Ovary (tissue), 3 donors: ENCODE measurements at regions not wholly inside any gene's neighbourhood (a gene's known extent, or its start where the extent isn't known, plus 50 kb on each side); places are given as distances from the start of the nearest gene placed in this dataset.

Experiments
- EP300 ChIP-seq: sonication (generic); formaldehyde crosslinking; IDR thresholded peaks from one replicate; pipeline ENCODE4 v1.6.1; 2017; ENCODE audit warnings: antibody characterized with exemption
- POLR2A ChIP-seq: fragments of 450-650 bp; IDR thresholded peaks from one replicate; pipeline ENCODE4 v1.6.1; 2017; ENCODE audit warnings: antibody characterized with exemption, mild to moderate bottlenecking, moderate library complexity
- TF ChIP-seq, protein P1 (sequence below), 3 donors: fragments of 450-650 bp in 2 of 3; fragments of 200-600 bp in 1 of 3; IDR thresholded peaks; one replicate each; pipeline versions ENCODE4 v1.5.1 to v1.8.0; 2016 to 2022; ENCODE audit warnings: antibody characterized with exemption in 3 of 3, mild to moderate bottlenecking in 1 of 3
- donor health status: DM: no; HTN: no; CAD: no.

DNA sequence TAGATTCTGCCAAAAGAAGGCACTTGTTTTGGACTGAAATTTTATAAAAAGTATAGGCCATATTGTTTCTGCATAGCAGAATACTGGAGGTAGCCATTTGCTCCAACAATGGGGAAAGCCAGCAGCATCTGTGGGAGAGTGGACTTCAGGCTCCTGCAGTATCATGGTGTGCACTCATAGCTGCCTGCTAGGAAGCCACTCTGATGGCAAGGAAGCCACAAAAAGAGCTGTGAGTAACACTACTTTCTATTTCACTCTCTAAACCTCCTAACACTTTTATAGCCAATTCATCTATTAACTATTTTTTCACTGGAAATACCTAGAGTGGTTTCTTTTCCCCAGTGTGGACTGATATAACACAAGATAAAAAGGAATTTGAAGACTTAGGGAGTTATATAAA is 144.4 kb upstream of the KCNJ3 start:
- TF ChIP-seq, protein P1, sequence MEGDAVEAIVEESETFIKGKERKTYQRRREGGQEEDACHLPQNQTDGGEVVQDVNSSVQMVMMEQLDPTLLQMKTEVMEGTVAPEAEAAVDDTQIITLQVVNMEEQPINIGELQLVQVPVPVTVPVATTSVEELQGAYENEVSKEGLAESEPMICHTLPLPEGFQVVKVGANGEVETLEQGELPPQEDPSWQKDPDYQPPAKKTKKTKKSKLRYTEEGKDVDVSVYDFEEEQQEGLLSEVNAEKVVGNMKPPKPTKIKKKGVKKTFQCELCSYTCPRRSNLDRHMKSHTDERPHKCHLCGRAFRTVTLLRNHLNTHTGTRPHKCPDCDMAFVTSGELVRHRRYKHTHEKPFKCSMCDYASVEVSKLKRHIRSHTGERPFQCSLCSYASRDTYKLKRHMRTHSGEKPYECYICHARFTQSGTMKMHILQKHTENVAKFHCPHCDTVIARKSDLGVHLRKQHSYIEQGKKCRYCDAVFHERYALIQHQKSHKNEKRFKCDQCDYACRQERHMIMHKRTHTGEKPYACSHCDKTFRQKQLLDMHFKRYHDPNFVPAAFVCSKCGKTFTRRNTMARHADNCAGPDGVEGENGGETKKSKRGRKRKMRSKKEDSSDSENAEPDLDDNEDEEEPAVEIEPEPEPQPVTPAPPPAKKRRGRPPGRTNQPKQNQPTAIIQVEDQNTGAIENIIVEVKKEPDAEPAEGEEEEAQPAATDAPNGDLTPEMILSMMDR (IDR thresholded peaks at IDR 0.05) = no peak
- no peak for TF ChIP-seq POLR2A
- no peak for TF ChIP-seq EP300
